ENCODE measurements at regions not wholly inside any gene's neighbourhood (a gene's known extent, or its start where the extent isn't known, plus 50 kb on each side); places are given as distances from the start of the nearest gene placed in this dataset.

- WGBS, result 57% methylated on average over 2 of the region's 2 CpGs
- H3K27ac ChIP-seq (ENCODE audit: low read depth in 1 of 2, low read length in 2 of 2), result no peak overlapping the region
- no peak overlapping the region for H3K4me3 ChIP-seq (ENCODE audit: low read depth in 1 of 3, low read length in 3 of 3)
- no peaks in the 10 kb centered on the region for H3K4me1 ChIP-seq (ENCODE audit: control insufficient read depth in 4 of 4, insufficient read depth in 4 of 4, low read length in 3 of 4)
- H3K9ac ChIP-seq (ENCODE audit: low read depth in 1 of 2, low read length in 2 of 2), result no peak overlapping the region
- no peak for DNase-seq (ENCODE audit: low spot score)
- no peaks in the 10 kb centered on the region for H3K36me3 ChIP-seq (ENCODE audit: control insufficient read depth in 4 of 4, insufficient read depth in 3 of 4, low read depth in 1 of 4, low read length in 3 of 4)
- no peaks in the 10 kb centered on the region for H3K9me3 ChIP-seq (ENCODE audit: control insufficient read depth in 4 of 4, low read length in 3 of 4)
- H3K27me3 ChIP-seq (ENCODE audit: control insufficient read depth in 4 of 4, insufficient read depth in 4 of 4, low read length in 3 of 4), result peaks cover 0 to 3% (median 0%) of the 10 kb centered on the region in 4 donors
- TF ChIP-seq HNF4A (conservative IDR thresholded peaks at IDR 0.05) (no peak), EGR1 (IDR thresholded peaks at IDR 0.05; ENCODE audit: low read depth in 2 of 2) (no peak), NR2F2 (IDR thresholded peaks at IDR 0.05) (no peak), SP1 (IDR thresholded peaks at IDR 0.05) (no peak), TAF1 (conservative IDR thresholded peaks at IDR 0.05) (no peak), RAD21 (IDR thresholded peaks at IDR 0.05) (no peak), RXRA (IDR thresholded peaks at IDR 0.05) (no peak), REST (IDR thresholded peaks at IDR 0.05) (no peak), GABPA (IDR thresholded peaks at IDR 0.05 in 1 of 2, conservative IDR thresholded peaks at IDR 0.05 in 1 of 2) (no peak), FOXA2 (IDR thresholded peaks at IDR 0.05) (no peak), ATF3 (IDR thresholded peaks at IDR 0.05) (no peak), JUND (IDR thresholded peaks at IDR 0.05) (no peak), ZBTB33 (IDR thresholded peaks at IDR 0.05) (no peak), YY1 (IDR thresholded peaks at IDR 0.05) (no peak)
These were observed 181.3 kb downstream of the TMX3 start for GRCh38 chr18:68533641-68534040.

GRCh38 chr18:68532328-68532885 lies 182.5 kb downstream of the TMX3 start:
- Histone ChIP-seq H3K4me3 (ENCODE audit: low read depth in 1 of 3, low read length in 3 of 3) (no peak overlapping the region), H3K27me3 (ENCODE audit: control insufficient read depth in 4 of 4, insufficient read depth in 4 of 4, low read length in 3 of 4) (peaks cover 0 to 3% (median 0%) of the 10 kb centered on the region in 4 donors), H3K9ac (ENCODE audit: low read depth in 1 of 2, low read length in 2 of 2) (no peak overlapping the region), H3K27ac (ENCODE audit: low read depth in 1 of 2, low read length in 2 of 2) (no peak overlapping the region), H3K36me3 (ENCODE audit: control insufficient read depth in 4 of 4, insufficient read depth in 3 of 4, low read depth in 1 of 4, low read length in 3 of 4) (no peaks in the 10 kb centered on the region), H3K9me3 (ENCODE audit: control insufficient read depth in 4 of 4, low read length in 3 of 4) (no peaks in the 10 kb centered on the region), H3K4me1 (ENCODE audit: control insufficient read depth in 4 of 4, insufficient read depth in 4 of 4, low read length in 3 of 4) (no peaks in the 10 kb centered on the region)
- TF ChIP-seq FOXA2 (IDR thresholded peaks at IDR 0.05) (no peak), CTCF (IDR thresholded peaks at IDR 0.05; ENCODE audit: low read depth, low read length, missing input control) (no peak), EGR1 (IDR thresholded peaks at IDR 0.05; ENCODE audit: low read depth in 2 of 2) (no peak), HNF4G (IDR thresholded peaks at IDR 0.05) (no peak), RAD21 (IDR thresholded peaks at IDR 0.05) (no peak), YY1 (IDR thresholded peaks at IDR 0.05) (no peak), RXRA (IDR thresholded peaks at IDR 0.05) (no peak), NR2F2 (IDR thresholded peaks at IDR 0.05) (no peak), REST (IDR thresholded peaks at IDR 0.05) (no peak), MAX (IDR thresholded peaks at IDR 0.05) (no peak), TAF1 (conservative IDR thresholded peaks at IDR 0.05) (no peak), GABPA (IDR thresholded peaks at IDR 0.05 in 1 of 2, conservative IDR thresholded peaks at IDR 0.05 in 1 of 2) (no peak), HNF4A (conservative IDR thresholded peaks at IDR 0.05) (no peak), ATF3 (IDR thresholded peaks at IDR 0.05) (no peak), JUND (IDR thresholded peaks at IDR 0.05) (no peak)
- 43% methylated on average over 3 of the region's 3 CpGs for WGBS
- no peak for DNase-seq (ENCODE audit: low spot score)

Measured in liver (tissue), 8 donors.